ENCODE measurements at regions not wholly inside any gene's neighbourhood (a gene's known extent, or its start where the extent isn't known, plus 50 kb on each side); places are given as distances from the start of the nearest gene placed in this dataset.

DNA sequence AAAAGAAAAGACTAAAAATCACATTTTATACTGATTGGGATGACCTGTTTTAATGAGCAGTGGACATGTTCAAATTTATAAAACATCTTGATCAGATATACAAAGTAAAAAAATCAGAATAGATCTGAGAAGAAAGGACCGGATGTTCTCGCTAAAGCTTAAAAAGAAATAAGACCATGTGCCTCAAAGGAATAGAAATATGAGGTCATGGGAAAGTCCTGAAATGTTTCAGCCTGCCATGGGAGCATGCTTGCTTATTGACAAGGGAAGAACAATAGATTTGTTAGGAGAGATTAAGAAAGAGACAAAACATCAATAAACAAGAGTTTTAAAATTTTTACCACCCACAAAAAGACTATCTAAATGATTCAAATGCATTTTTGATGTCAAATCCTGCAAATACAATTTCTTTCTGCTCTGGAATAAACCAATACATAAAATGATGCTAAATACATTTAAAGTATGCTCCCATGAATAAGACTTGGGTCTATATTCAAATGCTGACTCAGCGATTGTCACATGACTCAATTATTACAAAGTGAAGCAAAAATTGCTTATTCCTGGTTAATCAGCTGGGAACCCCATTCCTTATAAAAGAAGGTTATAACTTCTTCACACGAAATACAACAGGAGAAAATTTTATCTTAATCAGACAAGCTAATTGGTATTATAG lies 633.9 kb upstream of the PKDCC start:
- TF ChIP-seq, protein P1, sequence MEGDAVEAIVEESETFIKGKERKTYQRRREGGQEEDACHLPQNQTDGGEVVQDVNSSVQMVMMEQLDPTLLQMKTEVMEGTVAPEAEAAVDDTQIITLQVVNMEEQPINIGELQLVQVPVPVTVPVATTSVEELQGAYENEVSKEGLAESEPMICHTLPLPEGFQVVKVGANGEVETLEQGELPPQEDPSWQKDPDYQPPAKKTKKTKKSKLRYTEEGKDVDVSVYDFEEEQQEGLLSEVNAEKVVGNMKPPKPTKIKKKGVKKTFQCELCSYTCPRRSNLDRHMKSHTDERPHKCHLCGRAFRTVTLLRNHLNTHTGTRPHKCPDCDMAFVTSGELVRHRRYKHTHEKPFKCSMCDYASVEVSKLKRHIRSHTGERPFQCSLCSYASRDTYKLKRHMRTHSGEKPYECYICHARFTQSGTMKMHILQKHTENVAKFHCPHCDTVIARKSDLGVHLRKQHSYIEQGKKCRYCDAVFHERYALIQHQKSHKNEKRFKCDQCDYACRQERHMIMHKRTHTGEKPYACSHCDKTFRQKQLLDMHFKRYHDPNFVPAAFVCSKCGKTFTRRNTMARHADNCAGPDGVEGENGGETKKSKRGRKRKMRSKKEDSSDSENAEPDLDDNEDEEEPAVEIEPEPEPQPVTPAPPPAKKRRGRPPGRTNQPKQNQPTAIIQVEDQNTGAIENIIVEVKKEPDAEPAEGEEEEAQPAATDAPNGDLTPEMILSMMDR (conservative IDR thresholded peaks at IDR 0.05 in 1 of 2, IDR thresholded peaks at IDR 0.05 in 1 of 2; ENCODE audit: low read depth in 1 of 2, low read length in 2 of 2), result no peak
- TF ChIP-seq EZH2 (IDR thresholded peaks at IDR 0.05; ENCODE audit: low read length, missing control alignments), result no peak

Data from fibroblast of lung (primary cell).